WTC11 (cell line): ENCODE measurements at regions not wholly inside any gene's neighbourhood (a gene's known extent, or its start where the extent isn't known, plus 50 kb on each side); places are given as distances from the start of the nearest gene placed in this dataset.

Experiments used
- ATAC-seq: fragments of 200-7000 bp; cut with Tn5 transposase; 2 replicates; pipeline ENCODE4 v1.10.0; 2021; ENCODE audit warnings: mild to moderate bottlenecking, moderate library complexity
- CTCF ChIA-PET: fragments of 300-600 bp; sonication (Branson Sonifier 250); formaldehyde crosslinking; loops from one replicate; lab custom pipeline; 2021; ENCODE audit warnings: antibody characterized with exemption; lab: Charles Lee
- POLR2A ChIA-PET: fragments of 350-600 bp; sonication (Branson Sonifier 250); formaldehyde crosslinking; loops from one replicate; lab custom pipeline; 2021; ENCODE audit warnings: antibody characterized with exemption; lab: Charles Lee
- DNase-seq: peaks from one replicate; pipeline ENCODE4 v3.0.0; 2021; ENCODE audit warnings: low spot score
- H3K27ac Mint-ChIP-seq: 2 replicates; pipeline ENCODE4 v1.8.0; 2021; ENCODE audit warnings: mixed read lengths
- H3K27me3 Mint-ChIP-seq: 2 replicates; pipeline ENCODE4 v1.8.0; 2021; ENCODE audit warnings: low read depth, mild to moderate bottlenecking, moderate library complexity, mixed read lengths
- H3K36me3 Mint-ChIP-seq: 2 replicates; pipeline ENCODE4 v1.8.0; 2021; ENCODE audit warnings: mixed read lengths
- H3K4me1 Mint-ChIP-seq: 2 replicates; pipeline ENCODE4 v1.8.0; 2022; ENCODE audit warnings: mixed read lengths
- H3K4me3 Mint-ChIP-seq: 2 replicates; pipeline ENCODE4 v1.8.0; 2021; ENCODE audit warnings: mild to moderate bottlenecking, moderate library complexity, mixed read lengths
- H3K9me3 Mint-ChIP-seq: 2 replicates; pipeline ENCODE4 v1.8.0; 2021; ENCODE audit warnings: mixed read lengths
- AR ChIP-seq: fragments of 250-450 bp; sonication (Bioruptor Pico); IDR thresholded peaks from 2 replicates; pipeline ENCODE4 v1.9.0; 2021; ENCODE audit warnings: mild to moderate bottlenecking
- ARID4B ChIP-seq: sonication (generic); formaldehyde crosslinking; IDR thresholded peaks from 2 replicates; pipeline ENCODE4 v1.8.0; 2023; ENCODE audit warnings: missing genetic modification reagents, mild to moderate bottlenecking, borderline replicate concordance
- CTCF ChIP-seq: fragments of 200-600 bp; IDR thresholded peaks from 2 replicates; pipeline ENCODE4 v1.8.0; 2022; ENCODE audit warnings: antibody characterized with exemption
- ESRRA ChIP-seq: sonication (generic); formaldehyde crosslinking; IDR thresholded peaks from 2 replicates; pipeline ENCODE4 v1.8.1; 2022; ENCODE audit warnings: mild to moderate bottlenecking, missing genetic modification reagents, borderline replicate concordance
- HMGA2 ChIP-seq: fragments of 250-450 bp; sonication (Bioruptor Pico); IDR thresholded peaks from 2 replicates; pipeline ENCODE4 v1.4.0; 2021; ENCODE audit warnings: mild to moderate bottlenecking, moderate library complexity
- JUN ChIP-seq: sonication (generic); formaldehyde crosslinking; IDR thresholded peaks from 2 replicates; pipeline ENCODE4 v1.8.0; 2023; ENCODE audit warnings: mild to moderate bottlenecking, missing genetic modification reagents
- NFYB ChIP-seq: sonication (generic); formaldehyde crosslinking; conservative IDR thresholded peaks from 2 replicates; pipeline ENCODE4 v1.8.0; 2022; ENCODE audit warnings: low read depth, missing genetic modification reagents
- RORB ChIP-seq: fragments of 250-450 bp; sonication (Bioruptor Pico); IDR thresholded peaks from 2 replicates; pipeline ENCODE4 v1.9.0; 2021; ENCODE audit warnings: mild to moderate bottlenecking
- TP53 ChIP-seq: sonication (generic); formaldehyde crosslinking; IDR thresholded peaks from 2 replicates; pipeline ENCODE4 v1.8.1; 2023; ENCODE audit warnings: mild to moderate bottlenecking, missing genetic modification reagents
- USF1 ChIP-seq: sonication (generic); formaldehyde crosslinking; IDR thresholded peaks from 2 replicates; pipeline ENCODE4 v1.8.0; 2022; ENCODE audit warnings: mild to moderate bottlenecking, missing genetic modification reagents
- ZBTB21 ChIP-seq: sonication (generic); formaldehyde crosslinking; IDR thresholded peaks from 2 replicates; pipeline ENCODE4 v1.8.1; 2023; ENCODE audit warnings: mild to moderate bottlenecking, missing genetic modification reagents, borderline replicate concordance
- ZBTB43 ChIP-seq: sonication (generic); formaldehyde crosslinking; IDR thresholded peaks from 2 replicates; pipeline ENCODE4 v1.8.1; 2023; ENCODE audit warnings: mild to moderate bottlenecking, missing genetic modification reagents
- ZNF138 ChIP-seq: sonication (generic); formaldehyde crosslinking; conservative IDR thresholded peaks from 2 replicates; pipeline ENCODE4 v1.8.1; 2022; ENCODE audit warnings: mild to moderate bottlenecking, moderate library complexity, missing genetic modification reagents
- ZNF423 ChIP-seq: fragments of 250-450 bp; sonication (Bioruptor Pico); IDR thresholded peaks from 2 replicates; pipeline ENCODE4 v2.1.2; 2022; ENCODE audit warnings: mild to moderate bottlenecking, moderate library complexity
- ZNF671 ChIP-seq: fragments of 250-450 bp; sonication (Bioruptor Pico); IDR thresholded peaks from 2 replicates; pipeline ENCODE4 v1.8.0; 2021; ENCODE audit warnings: mild to moderate bottlenecking

- no peak for ATAC-seq
- TF ChIP-seq NFYB: no peak
- no peak for TF ChIP-seq USF1 (CRISPR knock-in tag)
- TF ChIP-seq CTCF: no peak
- TF ChIP-seq ZBTB21 (CRISPR knock-in tag): no peak
- no peak overlapping the region for H3K27ac Mint-ChIP-seq
- no peaks in the 10 kb centered on the region for H3K9me3 Mint-ChIP-seq
- DNase-seq: no peak
- ChIA-PET POLR2A (no interaction called here), CTCF (no interaction called here)
- no peaks in the 10 kb centered on the region for H3K36me3 Mint-ChIP-seq
- no peak overlapping the region for H3K4me3 Mint-ChIP-seq
- peaks cover 5% of the 10 kb centered on the region for H3K4me1 Mint-ChIP-seq
- H3K27me3 Mint-ChIP-seq: no peaks in the 10 kb centered on the region
Observed at GRCh38 chr4:33085709-33086108, 2365.5 kb downstream of the PCDH7 start.

GRCh38 chr4:33086331-33086925 is 2366.3 kb downstream of the PCDH7 start:
- H3K27ac Mint-ChIP-seq: no peak overlapping the region
- ChIA-PET POLR2A (no interaction called here), CTCF (no interaction called here)
- H3K4me3 Mint-ChIP-seq: no peak overlapping the region
- DNase-seq (no peak), ATAC-seq (no peak)
- H3K9me3 Mint-ChIP-seq: no peaks in the 10 kb centered on the region
- no peaks in the 10 kb centered on the region for H3K27me3 Mint-ChIP-seq
- no peaks in the 10 kb centered on the region for H3K36me3 Mint-ChIP-seq
- no peak for TF ChIP-seq AR (CRISPR knock-in tag)
- no peak for TF ChIP-seq JUN (CRISPR knock-in tag)
- TF ChIP-seq ESRRA: no peak
- TF ChIP-seq ZNF423 (CRISPR knock-in tag): no peak
- peaks cover 3% of the 10 kb centered on the region; the same call in 1 of the 2 replicates for H3K4me1 Mint-ChIP-seq

GRCh38 chr4:33088713-33089112 is 2368.5 kb downstream of the PCDH7 start:
- Mint-ChIP-seq H3K9me3 (no peaks in the 10 kb centered on the region), H3K27me3 (no peaks in the 10 kb centered on the region), H3K4me3 (no peak overlapping the region), H3K27ac (no peak overlapping the region), H3K4me1 (peaks cover 14% of the 10 kb centered on the region), H3K36me3 (no peaks in the 10 kb centered on the region)
- ChIA-PET CTCF (no interaction called here), POLR2A (no interaction called here)
- TF ChIP-seq ZNF423 (CRISPR knock-in tag) (no peak), ZNF671 (CRISPR knock-in tag) (no peak), ZBTB43 (CRISPR knock-in tag) (no peak), JUN (CRISPR knock-in tag) (no peak), ZNF138 (CRISPR knock-in tag) (no peak), HMGA2 (no peak), ARID4B (no peak), TP53 (no peak), RORB (CRISPR knock-in tag) (no peak)
- DNase-seq (no peak), ATAC-seq (no peak)
